AG04450 (cell line): ENCODE measurements at regions not wholly inside any gene's neighbourhood (a gene's known extent, or its start where the extent isn't known, plus 50 kb on each side); places are given as distances from the start of the nearest gene placed in this dataset.
"Not testable (repeated sequence)": the region's sequence is repeated elsewhere in the genome, so short reads cannot be mapped to it uniquely, and the experiment has no call there.

Experiments used
- CTCF ChIA-PET: fragments of 300-600, 350-600 bp; formaldehyde crosslinking; extraction: SDS; loops from one replicate; lab custom pipeline; 2022; ENCODE audit warnings: antibody characterized with exemption, inconsistent platforms; lab: Charles Lee
- POLR2A ChIA-PET: fragments of 350-600 bp; formaldehyde crosslinking; extraction: SDS; loops from one replicate; lab custom pipeline; 2021; ENCODE audit warnings: antibody characterized with exemption, inconsistent platforms; lab: Yijun Ruan, JAX
- DNase-seq: peaks from one replicate; pipeline ENCODE4 v3.0.0-alpha.2; 2011; ENCODE audit warnings: low read depth, low spot score
- H3K27ac ChIP-seq: one replicate; pipeline ENCODE4 v1.5.1; 2012; ENCODE audit warnings: low read depth, low read length, control low read depth
- H3K27me3 ChIP-seq: one replicate; pipeline ENCODE4 v1.6.0; 2012; ENCODE audit warnings: low read length; ENCODE audit not compliant: control insufficient read depth, insufficient read depth
- H3K4me3 ChIP-seq: 2 replicates; pipeline ENCODE4 v1.5.1; 2011; ENCODE audit warnings: mild to moderate bottlenecking, low read depth, low read length, control low read depth
- H3K9me3 ChIP-seq: 2 replicates; pipeline ENCODE4 v1.5.1; 2012; ENCODE audit warnings: low read length; ENCODE audit not compliant: control insufficient read depth, insufficient read depth
- TF ChIP-seq, protein P1 (sequence below): IDR thresholded peaks from 2 replicates; pipeline ENCODE4 v1.5.1; 2011; ENCODE audit warnings: low read depth, low read length, control low read depth, inconsistent platforms

DNA sequence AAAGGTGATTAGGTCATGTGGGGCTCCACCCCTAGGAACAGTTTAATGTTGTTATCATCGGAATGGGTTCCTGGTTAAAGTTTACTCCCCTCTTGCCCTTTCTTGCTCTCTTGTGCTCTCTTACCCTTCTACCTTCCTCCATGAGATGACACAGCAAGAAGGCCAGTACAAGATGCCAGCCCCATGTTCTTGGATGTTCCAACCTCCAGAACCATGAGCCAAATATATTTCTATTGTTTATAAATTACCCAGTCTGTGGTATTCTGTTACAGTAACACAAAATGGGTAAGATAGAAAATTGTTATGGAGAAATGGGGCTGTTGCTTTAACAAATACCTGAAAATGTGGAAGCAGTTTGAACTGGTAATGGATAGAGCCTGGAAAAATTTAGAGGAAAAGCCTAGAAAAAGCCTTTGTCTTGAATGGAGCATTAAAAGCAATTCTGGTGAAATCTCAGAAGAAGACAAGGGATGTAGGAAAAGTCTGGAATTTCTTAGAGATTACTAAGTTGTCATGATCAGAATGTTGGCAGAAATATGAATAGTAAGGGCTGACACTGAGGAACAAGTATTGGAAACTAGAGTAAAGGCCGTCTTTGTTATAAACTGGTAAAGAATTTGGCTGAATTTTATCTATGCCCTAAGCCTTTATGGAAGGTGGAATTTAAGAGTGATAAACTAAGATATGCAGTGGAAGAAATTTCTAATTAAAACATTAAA, 53.5 kb upstream of the TSC22D1 start:
- Histone ChIP-seq H3K4me3 (no peak overlapping the region), H3K9me3 (peaks cover 3% of the 10 kb centered on the region; the same call in 1 of the 2 replicates), H3K27ac (peak overlapping the region; percentile 55), H3K27me3 (no peaks in the 10 kb centered on the region)
- TF ChIP-seq, protein P1, sequence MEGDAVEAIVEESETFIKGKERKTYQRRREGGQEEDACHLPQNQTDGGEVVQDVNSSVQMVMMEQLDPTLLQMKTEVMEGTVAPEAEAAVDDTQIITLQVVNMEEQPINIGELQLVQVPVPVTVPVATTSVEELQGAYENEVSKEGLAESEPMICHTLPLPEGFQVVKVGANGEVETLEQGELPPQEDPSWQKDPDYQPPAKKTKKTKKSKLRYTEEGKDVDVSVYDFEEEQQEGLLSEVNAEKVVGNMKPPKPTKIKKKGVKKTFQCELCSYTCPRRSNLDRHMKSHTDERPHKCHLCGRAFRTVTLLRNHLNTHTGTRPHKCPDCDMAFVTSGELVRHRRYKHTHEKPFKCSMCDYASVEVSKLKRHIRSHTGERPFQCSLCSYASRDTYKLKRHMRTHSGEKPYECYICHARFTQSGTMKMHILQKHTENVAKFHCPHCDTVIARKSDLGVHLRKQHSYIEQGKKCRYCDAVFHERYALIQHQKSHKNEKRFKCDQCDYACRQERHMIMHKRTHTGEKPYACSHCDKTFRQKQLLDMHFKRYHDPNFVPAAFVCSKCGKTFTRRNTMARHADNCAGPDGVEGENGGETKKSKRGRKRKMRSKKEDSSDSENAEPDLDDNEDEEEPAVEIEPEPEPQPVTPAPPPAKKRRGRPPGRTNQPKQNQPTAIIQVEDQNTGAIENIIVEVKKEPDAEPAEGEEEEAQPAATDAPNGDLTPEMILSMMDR, result no peak
- CTCF ChIA-PET, result interaction anchor here (0.6 kb wide), 1 partner anchor 237 kb away, joined by 7 read pairs; no protein-coding TSS in a partner anchor
- DNase-seq, result no peak
- POLR2A ChIA-PET, result no interaction called here

- H3K27me3 ChIP-seq, H3K9me3 ChIP-seq, DNase-seq, H3K4me3 ChIP-seq, POLR2A ChIA-PET, CTCF ChIA-PET: not testable (repeated sequence)
- H3K27ac ChIP-seq, result peak overlapping the region; percentile 55
Observed at GRCh38 chr13:44628826-44629225, 52.7 kb upstream of the TSC22D1 start.

DNA sequence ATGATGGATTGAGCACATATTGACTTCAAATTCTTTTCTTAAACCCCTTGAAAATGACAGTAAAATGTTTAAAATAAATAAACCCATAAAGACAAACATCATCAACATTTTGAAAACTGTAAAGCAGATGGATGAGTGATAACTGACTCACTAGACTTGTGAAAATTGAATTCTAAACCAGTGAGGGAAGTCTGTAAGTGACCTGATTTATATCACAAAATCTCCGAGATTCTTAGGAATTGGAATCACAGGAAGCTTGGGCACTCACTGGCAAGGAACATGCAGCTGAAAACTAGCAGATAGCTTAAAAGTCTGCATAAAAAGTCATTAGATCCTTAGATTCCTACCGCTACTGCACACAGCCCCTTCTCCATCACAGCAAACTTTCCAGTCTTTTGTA, 51.3 kb upstream of the TSC22D1 start:
- Histone ChIP-seq H3K27ac (no peak overlapping the region), H3K9me3 (peaks cover 3% of the 10 kb centered on the region; the same call in 1 of the 2 replicates), H3K27me3 (no peaks in the 10 kb centered on the region), H3K4me3 (no peak overlapping the region)
- TF ChIP-seq, protein P1, result no peak
- ChIA-PET CTCF (interaction anchor here (0.7 kb wide), 1 partner anchor 290 kb away, joined by 8 read pairs; no protein-coding TSS in a partner anchor), POLR2A (no interaction called here)
- no peak for DNase-seq

DNA sequence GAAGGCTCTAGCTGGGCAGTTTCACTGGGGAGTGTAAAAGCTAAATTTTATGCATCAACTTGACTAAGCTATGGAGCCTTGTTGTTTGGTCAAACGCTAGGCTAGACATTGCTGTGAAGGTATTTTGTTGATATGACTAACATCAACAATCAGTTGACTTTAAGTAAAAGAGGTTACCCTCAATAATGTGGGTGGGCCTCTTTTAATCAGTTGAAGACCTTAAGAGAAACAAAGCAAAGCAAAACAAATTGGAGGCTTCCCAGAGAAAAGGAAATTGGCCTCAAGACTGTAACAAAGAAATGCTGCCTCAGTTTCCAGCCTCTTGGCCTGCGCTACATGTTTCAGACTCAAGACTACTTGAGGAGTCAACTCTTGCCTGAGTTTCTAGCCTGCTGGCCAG, 50.0 kb upstream of the TSC22D1 start:
- no peaks in the 10 kb centered on the region for H3K27me3 ChIP-seq
- ChIA-PET POLR2A (no interaction called here), CTCF (no interaction called here)
- no peak overlapping the region for H3K4me3 ChIP-seq
- peaks cover 3% of the 10 kb centered on the region; the same call in 1 of the 2 replicates for H3K9me3 ChIP-seq
- DNase-seq, result no peak
- TF ChIP-seq, protein P1, result no peak
- no peak overlapping the region for H3K27ac ChIP-seq
